Keratinocyte (primary cell): ENCODE measurements at regions not wholly inside any gene's neighbourhood (a gene's known extent, or its start where the extent isn't known, plus 50 kb on each side); places are given as distances from the start of the nearest gene placed in this dataset.

ENCODE experiments used
- DNase-seq: peaks from one replicate; pipeline ENCODE4 v3.0.0-alpha.2; 2011; ENCODE audit warnings: low read depth, missing footprints, low spot score
- FAIRE-seq: peaks from 2 replicates; lab custom pipeline; 2011; peaks lifted over from hg19 to GRCh38; lab: Jason Lieb, UNC
- H2AFZ ChIP-seq: 2 replicates; pipeline ENCODE4 v1.6.0; 2012; ENCODE audit warnings: low read length, control low read depth, inconsistent platforms; ENCODE audit not compliant: control insufficient read depth
- H3K27ac ChIP-seq: 2 replicates; pipeline ENCODE4 v1.5.1; 2011; ENCODE audit warnings: low read length; ENCODE audit not compliant: control insufficient read depth, insufficient read depth
- H3K27me3 ChIP-seq: 3 replicates; pipeline ENCODE4 v1.6.0; 2011; ENCODE audit warnings: low read length; ENCODE audit not compliant: control insufficient read depth, insufficient read depth; ENCODE audit errors: extremely low read depth
- H3K36me3 ChIP-seq, 2 experiments: 2 replicates in 1 of 2; 3 replicates in 1 of 2; pipeline ENCODE4 v1.5.1; 2011; ENCODE audit warnings: low read length in 2 of 2, mild to moderate bottlenecking in 1 of 2; ENCODE audit not compliant: control insufficient read depth in 2 of 2, insufficient read depth in 2 of 2; ENCODE audit errors: extremely low read depth in 1 of 2
- H3K4me1 ChIP-seq: 3 replicates; pipeline ENCODE4 v1.5.1; 2011; ENCODE audit warnings: low read length; ENCODE audit not compliant: control insufficient read depth, insufficient read depth; ENCODE audit errors: extremely low read depth
- H3K4me2 ChIP-seq: 3 replicates; pipeline ENCODE4 v1.6.0; 2011; ENCODE audit warnings: low read depth, low read length; ENCODE audit not compliant: control insufficient read depth, insufficient read depth; ENCODE audit errors: extremely low read depth
- H3K4me3 ChIP-seq, 3 experiments: fragments of 200-600 bp in 1 of 3; sonication (generic) in 1 of 3; 2 replicates in 2 of 3; 3 replicates in 1 of 3; pipeline ENCODE4 v1.5.1; 2011 to 2016; ENCODE audit warnings: low read length in 3 of 3, mild to moderate bottlenecking in 3 of 3, control low read depth in 2 of 3, inconsistent platforms in 1 of 3, low read depth in 1 of 3, mixed read lengths in 1 of 3, mixed run types in 1 of 3, moderate library complexity in 1 of 3; ENCODE audit not compliant: control insufficient read depth in 2 of 3, insufficient read depth in 2 of 3; ENCODE audit errors: extremely low read depth in 1 of 3
- H3K79me2 ChIP-seq: 2 replicates; pipeline ENCODE4 v1.6.0; 2012; ENCODE audit warnings: low read length; ENCODE audit not compliant: control insufficient read depth, insufficient read depth
- H3K9ac ChIP-seq: 3 replicates; pipeline ENCODE4 v1.6.0; 2011; ENCODE audit warnings: low read length; ENCODE audit not compliant: control insufficient read depth, insufficient read depth; ENCODE audit errors: extremely low read depth
- H3K9me1 ChIP-seq: 3 replicates; pipeline ENCODE4 v1.6.0; 2011; ENCODE audit warnings: low read length; ENCODE audit not compliant: control insufficient read depth, insufficient read depth; ENCODE audit errors: extremely low read depth
- H3K9me3 ChIP-seq: 2 replicates; pipeline ENCODE4 v1.5.1; 2012; ENCODE audit warnings: low read depth, low read length; ENCODE audit not compliant: control insufficient read depth
- H4K20me1 ChIP-seq: 3 replicates; pipeline ENCODE4 v1.6.0; 2011; ENCODE audit warnings: low read length; ENCODE audit not compliant: control insufficient read depth, insufficient read depth; ENCODE audit errors: extremely low read depth
- CTCF ChIP-seq, 3 experiments: IDR thresholded peaks in 1 of 3; conservative IDR thresholded peaks in 1 of 3; optimal IDR thresholded peaks in 1 of 3; 2 replicates in 2 of 3; 3 replicates in 1 of 3; pipeline versions ENCODE3 to v1.5.1; 2011; ENCODE audit warnings: low read length in 3 of 3, mild to moderate bottlenecking in 3 of 3, moderate library complexity in 2 of 3, control low read depth in 1 of 3, inconsistent platforms in 1 of 3; ENCODE audit not compliant: insufficient read depth in 2 of 3; ENCODE audit errors: extremely low read depth in 1 of 3
- EZH2 ChIP-seq: IDR thresholded peaks from one replicate; pipeline ENCODE4 v1.6.1; 2012; ENCODE audit warnings: inconsistent platforms, mild to moderate bottlenecking, low read length, moderate library complexity
- dilution Hi-C: fragments of 300-500 bp; cut with MboI; formaldehyde crosslinking; loops from one replicate; pipeline ENCODE4 v1.7.0; 2020; ENCODE audit warnings: low sequenced_read_pairs; ENCODE audit not compliant: extremely low pct_ligation_motif_present

- FAIRE-seq: no peak
- no peaks in the 10 kb centered on the region for H4K20me1 ChIP-seq
- H2AFZ ChIP-seq: no peak overlapping the region
- H3K9me3 ChIP-seq: no peaks in the 10 kb centered on the region
- H3K4me3 ChIP-seq: no peak overlapping the region
- H3K9ac ChIP-seq: no peak overlapping the region
- H3K27me3 ChIP-seq: no peaks in the 10 kb centered on the region
- peaks cover 12% of the 10 kb centered on the region for H3K4me1 ChIP-seq
- H3K36me3 ChIP-seq: no peaks in the 10 kb centered on the region
- no peak for DNase-seq
- H3K27ac ChIP-seq: no peak overlapping the region
- no peaks in the 10 kb centered on the region for H3K9me1 ChIP-seq
- dilution Hi-C loops: no loop called here
- TF ChIP-seq CTCF (optimal IDR thresholded peaks at IDR 0.05 in 1 of 3, IDR thresholded peaks at IDR 0.05 in 1 of 3, conservative IDR thresholded peaks at IDR 0.05 in 1 of 3; ENCODE audit: extremely low read depth in 1 of 3, insufficient read depth in 2 of 3, low read length in 3 of 3) (no peak), EZH2 (no peak)
- no peaks in the 10 kb centered on the region for H3K79me2 ChIP-seq
- no peak overlapping the region for H3K4me2 ChIP-seq
Measured at GRCh38 chr20:17832236-17832915, 132.6 kb downstream of the BANF2 start.

- no peak overlapping the region for H3K4me2 ChIP-seq
- TF ChIP-seq EZH2: no peak
- no peak for TF ChIP-seq CTCF (optimal IDR thresholded peaks at IDR 0.05 in 1 of 3, IDR thresholded peaks at IDR 0.05 in 1 of 3, conservative IDR thresholded peaks at IDR 0.05 in 1 of 3; ENCODE audit: extremely low read depth in 1 of 3, insufficient read depth in 2 of 3, low read length in 3 of 3)
- H3K9me3 ChIP-seq: no peaks in the 10 kb centered on the region
- no peak overlapping the region for H3K4me3 ChIP-seq
- H3K9me1 ChIP-seq: no peaks in the 10 kb centered on the region
- H2AFZ ChIP-seq: no peak overlapping the region
- no peaks in the 10 kb centered on the region for H3K4me1 ChIP-seq
- dilution Hi-C loops: no loop called here
- no peak overlapping the region for H3K9ac ChIP-seq
- no peaks in the 10 kb centered on the region for H3K27me3 ChIP-seq
- DNase-seq (no peak), FAIRE-seq (no peak)
- no peaks in the 10 kb centered on the region for H3K79me2 ChIP-seq
- no peaks in the 10 kb centered on the region for H3K36me3 ChIP-seq
- no peaks in the 10 kb centered on the region for H4K20me1 ChIP-seq
- no peak overlapping the region for H3K27ac ChIP-seq
Measured at GRCh38 chr20:17828598-17829144, 128.9 kb downstream of the BANF2 start.
